HG02610 (cell line): ENCODE measurements at regions not wholly inside any gene's neighbourhood (a gene's known extent, or its start where the extent isn't known, plus 50 kb on each side); places are given as distances from the start of the nearest gene placed in this dataset.

Experiments
- ATAC-seq: cut with Tn5 transposase; IDR thresholded peaks from one replicate; pipeline ENCODE4 v1.9.1; 2021; ENCODE audit warnings: mild to moderate bottlenecking, moderate library complexity; ENCODE audit not compliant: unreplicated experiment

DNA sequence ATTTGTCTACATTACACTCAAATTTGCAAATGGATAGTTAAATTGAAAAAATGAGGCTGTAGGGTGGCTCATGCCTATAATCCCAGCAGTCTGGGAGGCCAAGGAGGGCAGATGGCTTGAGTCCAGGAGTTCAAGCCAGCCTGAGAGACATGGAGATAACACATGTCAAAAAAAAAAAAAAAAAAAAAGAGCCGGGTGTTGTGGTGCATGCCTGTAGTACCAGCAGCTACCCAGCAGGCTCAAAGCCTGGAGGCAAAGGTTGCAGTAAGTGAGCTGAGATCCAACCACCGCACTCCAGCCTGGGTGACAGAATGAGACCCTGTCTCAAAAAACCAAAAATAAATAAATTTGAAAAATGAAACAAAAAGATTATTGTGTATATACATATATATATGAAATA lies 119.9 kb upstream of the MGAT4C start:
- no peak for ATAC-seq

GRCh38 chr12:86373813-86374212 lies 117.6 kb upstream of the MGAT4C start:
- no peak for ATAC-seq

DNA sequence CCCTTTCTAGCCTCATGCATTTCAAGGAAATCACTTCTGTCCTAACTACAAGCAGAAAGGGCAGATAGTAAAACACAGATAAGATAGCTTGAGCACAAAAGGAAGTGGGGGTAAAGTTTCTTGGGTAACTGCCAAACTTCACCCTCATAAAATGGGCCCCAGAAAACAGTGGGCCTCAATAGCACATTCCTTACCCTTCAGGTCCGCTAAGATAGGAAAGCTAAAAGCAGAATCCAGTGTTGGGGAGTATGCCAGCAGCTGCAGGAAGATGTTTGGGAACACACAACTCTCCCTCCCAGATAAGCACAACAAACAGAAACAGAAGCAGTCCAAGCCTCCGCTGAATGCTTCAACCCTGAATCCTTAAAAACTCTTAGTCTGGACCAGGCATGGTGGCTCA lies 110.9 kb upstream of the MGAT4C start:
- ATAC-seq = no peak

- ATAC-seq = no peak
Observed at GRCh38 chr12:86349196-86349595, 93.0 kb upstream of the MGAT4C start.

DNA sequence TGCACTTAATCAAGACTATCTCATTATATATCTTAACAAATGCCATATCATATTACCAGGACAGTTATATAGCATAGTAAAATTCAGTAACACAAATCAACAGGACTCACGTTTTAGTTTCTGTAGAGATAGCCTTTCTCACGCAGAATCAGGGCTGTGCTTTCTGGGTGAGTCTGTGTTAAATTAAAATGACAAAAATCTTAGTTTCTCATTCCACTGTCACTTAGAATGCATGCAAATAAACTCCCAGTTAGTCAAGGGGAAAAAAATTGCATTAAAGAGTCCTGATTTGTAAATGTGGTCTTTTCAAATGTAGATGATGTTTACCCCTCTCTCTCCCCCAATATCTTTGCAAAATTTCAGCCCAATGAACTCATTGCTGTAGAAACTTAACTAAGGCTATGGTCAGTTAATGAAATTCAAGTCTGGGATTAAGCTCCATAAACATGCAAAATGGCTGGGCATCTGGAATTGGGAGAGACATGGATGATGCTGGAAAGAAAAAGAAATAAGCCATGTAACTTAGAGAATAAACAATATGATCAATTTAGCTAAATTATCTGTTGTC lies 77.8 kb upstream of the MGAT4C start:
- no peak for ATAC-seq

DNA sequence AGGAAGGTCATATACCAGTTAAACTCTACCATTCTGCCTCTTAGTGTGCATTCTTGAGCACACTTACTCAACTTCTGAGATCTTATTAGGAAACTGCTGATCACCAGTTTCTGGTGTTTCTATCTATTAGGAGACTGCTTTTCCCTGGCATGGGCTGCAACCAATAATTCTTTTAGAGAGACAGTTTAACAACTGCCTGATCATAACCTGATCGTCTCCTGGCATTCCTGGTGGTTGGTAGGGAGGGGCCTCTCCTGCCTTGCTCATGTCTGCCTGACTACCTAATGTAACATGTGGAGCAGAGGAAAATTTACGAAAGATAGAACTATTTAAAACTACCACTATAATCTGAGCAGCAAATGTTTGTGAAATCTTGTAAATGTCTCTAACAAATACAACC lies 75.3 kb upstream of the MGAT4C start:
- no peak for ATAC-seq

DNA sequence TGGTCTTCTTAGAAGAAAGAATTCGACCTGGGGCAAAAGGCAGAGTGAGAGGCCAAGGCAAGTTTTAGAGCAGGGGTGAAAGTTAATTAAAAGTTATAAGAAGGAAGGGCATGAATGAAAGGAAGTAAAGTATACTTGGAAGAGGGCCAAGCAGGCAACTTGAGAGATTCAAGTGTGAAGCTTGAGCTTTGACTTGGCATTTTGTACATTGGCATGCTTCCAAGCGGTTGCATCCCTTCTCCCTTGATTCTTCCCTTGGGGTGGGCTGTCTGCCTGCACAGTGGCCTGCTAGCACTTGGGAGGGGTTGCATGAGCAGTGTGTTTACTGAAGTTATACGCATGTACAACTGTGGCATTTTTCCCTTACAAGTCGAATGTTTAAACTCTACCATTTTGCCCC lies 74.8 kb upstream of the MGAT4C start:
- ATAC-seq = no peak

GRCh38 chr12:86312232-86312631 lies 56.0 kb upstream of the MGAT4C start:
- no peak for ATAC-seq
